ENCODE measurements at regions not wholly inside any gene's neighbourhood (a gene's known extent, or its start where the extent isn't known, plus 50 kb on each side); places are given as distances from the start of the nearest gene placed in this dataset.

DNA sequence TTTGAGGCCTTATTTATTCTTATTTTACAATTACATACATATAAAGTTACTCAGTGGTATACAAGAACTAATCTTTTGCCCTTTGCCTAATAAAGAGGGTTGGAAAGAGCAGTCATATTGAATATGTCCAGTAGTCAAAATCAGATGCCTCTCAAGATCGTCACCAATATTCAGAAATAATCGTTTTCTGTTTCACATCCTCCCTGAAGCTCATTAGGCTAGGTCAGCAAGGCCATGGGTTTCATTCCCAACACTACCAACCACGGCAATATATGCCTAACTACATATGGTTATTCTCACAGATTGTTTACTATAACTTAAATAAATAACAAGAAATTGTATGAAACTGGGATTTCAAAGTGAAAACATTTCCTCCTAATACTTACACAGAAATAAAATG lies 167.2 kb upstream of the MANEA start:
- no peak for DNase-seq (ENCODE audit: low spot score)
- no peaks in the 10 kb centered on the region for H3K27me3 ChIP-seq (ENCODE audit: insufficient read depth, poor library complexity, severe bottlenecking)
- H3K36me3 ChIP-seq (ENCODE audit: low read depth): no peaks in the 10 kb centered on the region
- H3K27ac ChIP-seq (ENCODE audit: poor library complexity, severe bottlenecking): no peak overlapping the region
- ATAC-seq (ENCODE audit: low read depth): no peak
- no peaks in the 10 kb centered on the region for H3K9me3 ChIP-seq (ENCODE audit: severe bottlenecking)
- H3K4me1 ChIP-seq (ENCODE audit: insufficient read depth, poor library complexity, severe bottlenecking): no peaks in the 10 kb centered on the region
- no peak overlapping the region for H3K4me3 ChIP-seq (ENCODE audit: severe bottlenecking)
- TF ChIP-seq, protein P1, sequence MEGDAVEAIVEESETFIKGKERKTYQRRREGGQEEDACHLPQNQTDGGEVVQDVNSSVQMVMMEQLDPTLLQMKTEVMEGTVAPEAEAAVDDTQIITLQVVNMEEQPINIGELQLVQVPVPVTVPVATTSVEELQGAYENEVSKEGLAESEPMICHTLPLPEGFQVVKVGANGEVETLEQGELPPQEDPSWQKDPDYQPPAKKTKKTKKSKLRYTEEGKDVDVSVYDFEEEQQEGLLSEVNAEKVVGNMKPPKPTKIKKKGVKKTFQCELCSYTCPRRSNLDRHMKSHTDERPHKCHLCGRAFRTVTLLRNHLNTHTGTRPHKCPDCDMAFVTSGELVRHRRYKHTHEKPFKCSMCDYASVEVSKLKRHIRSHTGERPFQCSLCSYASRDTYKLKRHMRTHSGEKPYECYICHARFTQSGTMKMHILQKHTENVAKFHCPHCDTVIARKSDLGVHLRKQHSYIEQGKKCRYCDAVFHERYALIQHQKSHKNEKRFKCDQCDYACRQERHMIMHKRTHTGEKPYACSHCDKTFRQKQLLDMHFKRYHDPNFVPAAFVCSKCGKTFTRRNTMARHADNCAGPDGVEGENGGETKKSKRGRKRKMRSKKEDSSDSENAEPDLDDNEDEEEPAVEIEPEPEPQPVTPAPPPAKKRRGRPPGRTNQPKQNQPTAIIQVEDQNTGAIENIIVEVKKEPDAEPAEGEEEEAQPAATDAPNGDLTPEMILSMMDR (IDR thresholded peaks at IDR 0.05; ENCODE audit: poor library complexity, severe bottlenecking): no peak

DNA sequence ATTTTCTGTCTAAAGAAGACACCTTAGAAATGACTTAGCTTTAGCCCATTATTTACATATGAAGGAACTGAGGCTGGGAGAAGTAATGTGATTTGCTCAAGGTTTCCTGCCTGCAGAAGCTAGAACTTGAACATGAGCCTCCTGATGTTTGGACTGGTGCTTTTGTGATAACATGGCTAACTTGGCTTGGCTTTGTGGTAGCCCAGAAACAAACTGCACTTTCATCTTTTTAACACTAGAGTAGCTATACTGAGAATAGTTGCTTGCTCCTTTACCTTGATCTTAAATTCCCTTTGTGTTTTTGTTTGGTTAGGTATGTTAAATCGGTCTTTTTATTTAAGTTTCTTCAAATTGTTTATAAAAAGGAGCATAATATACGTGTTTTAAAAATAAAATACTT lies 163.5 kb upstream of the MANEA start:
- Histone ChIP-seq H3K27ac (ENCODE audit: poor library complexity, severe bottlenecking) (no peak overlapping the region), H3K4me1 (ENCODE audit: insufficient read depth, poor library complexity, severe bottlenecking) (no peaks in the 10 kb centered on the region), H3K9me3 (ENCODE audit: severe bottlenecking) (no peaks in the 10 kb centered on the region), H3K27me3 (ENCODE audit: insufficient read depth, poor library complexity, severe bottlenecking) (no peaks in the 10 kb centered on the region), H3K36me3 (ENCODE audit: low read depth) (no peaks in the 10 kb centered on the region), H3K4me3 (ENCODE audit: severe bottlenecking) (no peak overlapping the region)
- no peak for DNase-seq (ENCODE audit: low spot score)
- TF ChIP-seq, protein P1 (IDR thresholded peaks at IDR 0.05; ENCODE audit: poor library complexity, severe bottlenecking): no peak
- no peak for ATAC-seq (ENCODE audit: low read depth)

DNA sequence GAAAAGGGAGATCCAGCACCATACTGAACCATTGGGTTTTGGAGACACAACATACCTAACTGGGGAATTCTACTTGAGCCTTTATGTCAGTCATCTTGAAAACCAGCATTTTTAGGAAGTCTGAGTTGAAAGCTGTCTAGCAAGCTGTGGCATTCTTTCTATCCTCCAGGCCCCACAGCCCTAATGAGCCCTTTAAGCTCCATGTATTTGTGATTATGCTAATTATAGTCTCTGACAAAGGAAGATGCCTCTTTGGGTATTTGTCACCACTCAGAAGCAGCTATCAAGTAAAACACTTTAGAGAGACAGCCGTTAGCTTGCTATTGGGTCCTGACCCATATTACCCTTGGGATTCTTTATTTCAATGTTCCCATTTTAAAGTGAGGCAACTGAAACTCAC lies 159.5 kb upstream of the MANEA start:
- Histone ChIP-seq H3K36me3 (ENCODE audit: low read depth) (no peaks in the 10 kb centered on the region), H3K9me3 (ENCODE audit: severe bottlenecking) (no peaks in the 10 kb centered on the region), H3K27ac (ENCODE audit: poor library complexity, severe bottlenecking) (no peak overlapping the region), H3K4me3 (ENCODE audit: severe bottlenecking) (no peak overlapping the region), H3K4me1 (ENCODE audit: insufficient read depth, poor library complexity, severe bottlenecking) (no peaks in the 10 kb centered on the region), H3K27me3 (ENCODE audit: insufficient read depth, poor library complexity, severe bottlenecking) (no peaks in the 10 kb centered on the region)
- TF ChIP-seq, protein P1 (IDR thresholded peaks at IDR 0.05; ENCODE audit: poor library complexity, severe bottlenecking): no peak
- DNase-seq (ENCODE audit: low spot score) (no peak), ATAC-seq (ENCODE audit: low read depth) (no peak)

DNA sequence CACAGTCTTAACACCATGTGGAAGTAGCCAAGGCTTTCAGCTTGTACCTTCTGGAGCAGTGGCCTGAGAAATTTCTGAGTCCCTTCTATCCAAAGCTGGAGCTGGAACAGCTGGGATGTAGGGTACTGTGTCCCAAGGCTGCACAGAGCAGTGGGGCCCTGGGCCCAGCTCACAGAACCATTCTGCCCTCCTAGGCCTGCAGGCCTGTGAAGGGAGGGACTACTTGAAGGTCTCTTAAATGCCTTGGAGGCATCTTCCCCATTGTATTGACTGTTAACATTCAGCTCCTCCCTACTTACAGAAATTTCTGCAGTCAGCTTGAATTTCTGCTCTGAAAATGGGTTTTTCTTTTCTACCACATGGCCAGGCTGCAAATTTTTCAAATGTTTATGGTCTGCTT lies 156.5 kb upstream of the MANEA start:
- Histone ChIP-seq H3K36me3 (ENCODE audit: low read depth) (no peaks in the 10 kb centered on the region), H3K9me3 (ENCODE audit: severe bottlenecking) (no peaks in the 10 kb centered on the region), H3K4me3 (ENCODE audit: severe bottlenecking) (no peak overlapping the region), H3K4me1 (ENCODE audit: insufficient read depth, poor library complexity, severe bottlenecking) (no peaks in the 10 kb centered on the region), H3K27me3 (ENCODE audit: insufficient read depth, poor library complexity, severe bottlenecking) (no peaks in the 10 kb centered on the region), H3K27ac (ENCODE audit: poor library complexity, severe bottlenecking) (no peak overlapping the region)
- ATAC-seq (ENCODE audit: low read depth) (no peak), DNase-seq (ENCODE audit: low spot score) (no peak)
- TF ChIP-seq, protein P1 (IDR thresholded peaks at IDR 0.05; ENCODE audit: poor library complexity, severe bottlenecking): no peak

DNA sequence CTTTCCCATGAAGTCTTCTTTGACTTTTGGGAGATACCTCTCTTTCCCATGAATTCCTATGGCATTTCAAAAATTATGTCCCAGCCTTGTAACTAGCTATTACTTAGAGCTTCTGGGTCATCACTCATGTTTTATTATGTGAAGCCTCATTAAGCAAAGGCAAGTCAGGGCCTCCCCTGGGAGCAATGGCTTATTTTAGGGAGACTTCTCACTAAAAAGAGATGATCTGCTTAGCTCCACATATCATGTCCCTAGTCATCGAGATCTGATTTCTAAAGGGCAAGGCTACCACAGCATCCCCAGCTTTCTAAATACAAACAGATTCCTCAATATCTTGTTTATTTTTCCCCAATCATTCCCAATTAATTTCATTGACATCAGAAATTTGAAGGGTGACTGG lies 154.0 kb upstream of the MANEA start:
- Histone ChIP-seq H3K27ac (ENCODE audit: poor library complexity, severe bottlenecking) (no peak overlapping the region), H3K27me3 (ENCODE audit: insufficient read depth, poor library complexity, severe bottlenecking) (no peaks in the 10 kb centered on the region), H3K36me3 (ENCODE audit: low read depth) (no peaks in the 10 kb centered on the region), H3K4me1 (ENCODE audit: insufficient read depth, poor library complexity, severe bottlenecking) (no peaks in the 10 kb centered on the region), H3K9me3 (ENCODE audit: severe bottlenecking) (no peaks in the 10 kb centered on the region), H3K4me3 (ENCODE audit: severe bottlenecking) (no peak overlapping the region)
- no peak for ATAC-seq (ENCODE audit: low read depth)
- TF ChIP-seq, protein P1 (IDR thresholded peaks at IDR 0.05; ENCODE audit: poor library complexity, severe bottlenecking): no peak
- no peak for DNase-seq (ENCODE audit: low spot score)

Measured in RWPE2 (cell line).